Astrocyte (in vitro differentiated cells and primary cell): ENCODE measurements at regions not wholly inside any gene's neighbourhood (a gene's known extent, or its start where the extent isn't known, plus 50 kb on each side); places are given as distances from the start of the nearest gene placed in this dataset.

Experiments
- EZH2 ChIP-seq: IDR thresholded peaks from 2 replicates; pipeline ENCODE4 v1.6.1; 2012; ENCODE audit warnings: mild to moderate bottlenecking, low read length, inconsistent platforms; ENCODE audit not compliant: insufficient read depth
- TF ChIP-seq, protein P1 (sequence below): IDR thresholded peaks from 2 replicates; pipeline ENCODE4 v1.5.1; 2011; ENCODE audit warnings: low read depth, mild to moderate bottlenecking, inconsistent platforms, low read length, moderate library complexity; ENCODE audit not compliant: insufficient read depth

DNA sequence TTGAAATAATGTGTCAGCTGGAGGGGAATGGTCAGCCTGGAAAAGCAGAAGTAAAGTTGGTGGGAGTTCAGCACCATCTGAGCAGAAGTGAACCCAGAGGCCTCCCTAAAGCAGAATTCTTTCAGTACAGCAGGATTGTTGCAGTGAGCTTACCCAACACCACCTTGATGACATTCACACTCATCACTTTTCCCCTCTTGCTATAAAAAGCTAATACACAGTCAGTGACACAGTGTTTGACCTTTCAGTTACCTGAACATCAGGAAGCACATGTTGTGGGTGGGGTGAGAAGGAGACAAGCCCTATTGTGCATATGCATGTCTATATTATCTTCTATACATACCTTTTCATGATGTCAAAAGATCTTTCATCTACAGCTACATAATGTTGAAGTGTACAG, 624.7 kb upstream of the ZFP42 start:
- TF ChIP-seq, protein P1, sequence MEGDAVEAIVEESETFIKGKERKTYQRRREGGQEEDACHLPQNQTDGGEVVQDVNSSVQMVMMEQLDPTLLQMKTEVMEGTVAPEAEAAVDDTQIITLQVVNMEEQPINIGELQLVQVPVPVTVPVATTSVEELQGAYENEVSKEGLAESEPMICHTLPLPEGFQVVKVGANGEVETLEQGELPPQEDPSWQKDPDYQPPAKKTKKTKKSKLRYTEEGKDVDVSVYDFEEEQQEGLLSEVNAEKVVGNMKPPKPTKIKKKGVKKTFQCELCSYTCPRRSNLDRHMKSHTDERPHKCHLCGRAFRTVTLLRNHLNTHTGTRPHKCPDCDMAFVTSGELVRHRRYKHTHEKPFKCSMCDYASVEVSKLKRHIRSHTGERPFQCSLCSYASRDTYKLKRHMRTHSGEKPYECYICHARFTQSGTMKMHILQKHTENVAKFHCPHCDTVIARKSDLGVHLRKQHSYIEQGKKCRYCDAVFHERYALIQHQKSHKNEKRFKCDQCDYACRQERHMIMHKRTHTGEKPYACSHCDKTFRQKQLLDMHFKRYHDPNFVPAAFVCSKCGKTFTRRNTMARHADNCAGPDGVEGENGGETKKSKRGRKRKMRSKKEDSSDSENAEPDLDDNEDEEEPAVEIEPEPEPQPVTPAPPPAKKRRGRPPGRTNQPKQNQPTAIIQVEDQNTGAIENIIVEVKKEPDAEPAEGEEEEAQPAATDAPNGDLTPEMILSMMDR = no peak
- no peak for TF ChIP-seq EZH2
